Activated CD4-positive, alpha-beta T cell treated with anti-CD3 and anti-CD28 coated beads, Interleukin-2, amount 10 ng/mL, durations not matched to agents 7 days and 5 days (primary cell): ENCODE measurements at regions not wholly inside any gene's neighbourhood (a gene's known extent, or its start where the extent isn't known, plus 50 kb on each side); places are given as distances from the start of the nearest gene placed in this dataset.

Experiments used
- CTCF ChIA-PET: fragments of 350-600 bp; sonication (Branson Sonifier 250); formaldehyde crosslinking; loops from one replicate; lab custom pipeline; 2021; ENCODE audit warnings: antibody characterized with exemption; lab: Charles Lee
- POLR2A ChIA-PET: fragments of 350-600 bp; sonication (Branson Sonifier 250); formaldehyde crosslinking; loops from one replicate; lab custom pipeline; 2021; ENCODE audit warnings: antibody characterized with exemption; lab: Charles Lee
- DNase-seq: peaks from one replicate; pipeline ENCODE4 v3.0.0-alpha.2; 2020
- H3K27ac Mint-ChIP-seq: one replicate; pipeline ENCODE4 v1.8.0; 2021; ENCODE audit warnings: mild to moderate bottlenecking, moderate library complexity, mixed read lengths
- H3K27me3 Mint-ChIP-seq: one replicate; pipeline ENCODE4 v1.8.0; 2021; ENCODE audit warnings: mixed read lengths
- H3K36me3 Mint-ChIP-seq: one replicate; pipeline ENCODE4 v1.8.0; 2021; ENCODE audit warnings: low read depth, mixed read lengths
- H3K4me1 Mint-ChIP-seq: one replicate; pipeline ENCODE4 v1.8.0; 2021; ENCODE audit warnings: mixed read lengths
- H3K4me3 Mint-ChIP-seq: one replicate; pipeline ENCODE4 v1.8.0; 2021; ENCODE audit warnings: mild to moderate bottlenecking, moderate library complexity, mixed read lengths
- H3K9me3 Mint-ChIP-seq: one replicate; pipeline ENCODE4 v1.8.0; 2021; ENCODE audit warnings: mixed read lengths

DNA sequence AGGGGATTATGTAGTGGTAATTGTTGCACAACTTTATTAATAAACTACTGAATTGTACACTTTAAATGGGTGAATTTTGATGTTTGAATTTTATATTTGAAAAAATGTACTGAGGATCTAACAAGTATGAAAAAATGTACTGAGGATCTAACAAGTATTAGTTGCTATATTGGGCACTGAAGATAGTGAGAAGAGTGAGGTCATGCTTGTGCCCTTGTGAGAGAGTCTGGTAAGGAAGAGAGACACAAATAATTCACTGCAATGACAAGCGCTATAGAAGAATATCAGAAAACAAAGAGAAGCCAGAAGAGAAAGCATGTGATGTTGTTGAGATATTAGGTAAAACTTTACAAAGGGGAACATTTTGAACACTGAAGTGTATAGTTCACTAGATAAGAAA is 137.6 kb downstream of the DTWD1 start:
- ChIA-PET POLR2A (no interaction called here), CTCF (no interaction called here)
- Mint-ChIP-seq H3K4me1 (no peaks in the 10 kb centered on the region), H3K36me3 (no peaks in the 10 kb centered on the region), H3K9me3 (peaks cover 21% of the 10 kb centered on the region), H3K27ac (no peak overlapping the region), H3K27me3 (no peaks in the 10 kb centered on the region), H3K4me3 (no peak overlapping the region)
- no peak for DNase-seq

DNA sequence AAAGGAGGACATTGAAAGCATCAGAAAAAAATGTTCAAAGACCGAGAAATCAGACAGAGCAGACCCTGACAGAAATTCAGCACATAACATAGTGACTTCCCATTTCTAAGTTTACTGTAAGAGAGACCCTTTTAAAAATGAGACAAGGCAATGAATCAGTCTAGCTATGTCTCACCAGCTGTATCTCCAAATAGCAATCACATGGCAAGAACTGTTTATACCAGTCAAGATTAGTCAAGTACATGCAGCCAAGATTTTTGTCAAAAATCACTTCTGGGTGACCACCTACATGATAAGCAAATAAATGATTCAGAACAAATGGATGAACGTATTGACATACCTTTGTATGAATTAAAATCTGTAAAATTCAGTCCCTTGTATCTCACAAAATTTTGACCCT is 138.0 kb downstream of the DTWD1 start:
- no peaks in the 10 kb centered on the region for H3K27me3 Mint-ChIP-seq
- H3K4me1 Mint-ChIP-seq = no peaks in the 10 kb centered on the region
- no peak overlapping the region for H3K4me3 Mint-ChIP-seq
- ChIA-PET POLR2A (no interaction called here), CTCF (no interaction called here)
- H3K27ac Mint-ChIP-seq = no peak overlapping the region
- DNase-seq = no peak
- peaks cover 21% of the 10 kb centered on the region for H3K9me3 Mint-ChIP-seq
- no peaks in the 10 kb centered on the region for H3K36me3 Mint-ChIP-seq

GRCh38 chr15:49760749-49761148 is 139.9 kb downstream of the DTWD1 start:
- Mint-ChIP-seq H3K4me1 (no peaks in the 10 kb centered on the region), H3K27me3 (peaks cover 2% of the 10 kb centered on the region), H3K4me3 (no peak overlapping the region), H3K9me3 (peaks cover 24% of the 10 kb centered on the region), H3K27ac (no peak overlapping the region), H3K36me3 (no peaks in the 10 kb centered on the region)
- no peak for DNase-seq
- POLR2A ChIA-PET = no interaction called here
- CTCF ChIA-PET = no interaction called here

DNA sequence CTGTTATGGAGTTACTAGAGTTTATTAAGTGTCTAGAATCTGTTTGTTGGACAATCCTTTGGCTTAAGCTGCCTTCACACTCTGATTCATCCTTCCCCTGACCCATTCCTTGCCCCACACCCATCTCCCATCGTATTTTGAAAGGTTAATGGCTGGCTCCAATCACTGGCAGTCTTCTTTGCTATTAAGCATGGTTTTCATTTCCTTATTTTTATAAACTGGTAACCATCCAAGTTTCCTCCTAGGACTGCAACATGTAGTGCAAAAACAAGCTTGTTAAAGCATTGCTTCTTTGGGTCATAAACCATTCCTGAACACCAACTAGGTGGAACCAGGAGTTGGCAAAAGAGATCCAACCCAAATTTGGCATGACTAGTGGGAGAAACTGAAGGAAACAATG is 148.4 kb downstream of the DTWD1 start:
- peaks cover 5% of the 10 kb centered on the region for H3K27me3 Mint-ChIP-seq
- no peaks in the 10 kb centered on the region for H3K36me3 Mint-ChIP-seq
- no peak for DNase-seq
- H3K4me3 Mint-ChIP-seq = no peak overlapping the region
- ChIA-PET CTCF (no interaction called here), POLR2A (no interaction called here)
- H3K27ac Mint-ChIP-seq = no peak overlapping the region
- no peaks in the 10 kb centered on the region for H3K4me1 Mint-ChIP-seq
- peaks cover 3% of the 10 kb centered on the region for H3K9me3 Mint-ChIP-seq

GRCh38 chr15:49789436-49789835 is 168.6 kb downstream of the DTWD1 start:
- H3K27ac Mint-ChIP-seq = no peak overlapping the region
- ChIA-PET CTCF (no interaction called here), POLR2A (no interaction called here)
- H3K4me1 Mint-ChIP-seq = no peaks in the 10 kb centered on the region
- H3K36me3 Mint-ChIP-seq = no peaks in the 10 kb centered on the region
- H3K4me3 Mint-ChIP-seq = no peak overlapping the region
- peaks cover 2% of the 10 kb centered on the region for H3K27me3 Mint-ChIP-seq
- DNase-seq = no peak
- H3K9me3 Mint-ChIP-seq = peaks cover 4% of the 10 kb centered on the region

- ChIA-PET POLR2A (no interaction called here), CTCF (no interaction called here)
- Mint-ChIP-seq H3K36me3 (no peaks in the 10 kb centered on the region), H3K9me3 (peaks cover 4% of the 10 kb centered on the region), H3K27me3 (peaks cover under 1% of the 10 kb centered on the region), H3K4me3 (no peak overlapping the region), H3K27ac (no peak overlapping the region), H3K4me1 (no peaks in the 10 kb centered on the region)
- DNase-seq = no peak
Observed at GRCh38 chr15:49793943-49794342, 173.1 kb downstream of the DTWD1 start.

DNA sequence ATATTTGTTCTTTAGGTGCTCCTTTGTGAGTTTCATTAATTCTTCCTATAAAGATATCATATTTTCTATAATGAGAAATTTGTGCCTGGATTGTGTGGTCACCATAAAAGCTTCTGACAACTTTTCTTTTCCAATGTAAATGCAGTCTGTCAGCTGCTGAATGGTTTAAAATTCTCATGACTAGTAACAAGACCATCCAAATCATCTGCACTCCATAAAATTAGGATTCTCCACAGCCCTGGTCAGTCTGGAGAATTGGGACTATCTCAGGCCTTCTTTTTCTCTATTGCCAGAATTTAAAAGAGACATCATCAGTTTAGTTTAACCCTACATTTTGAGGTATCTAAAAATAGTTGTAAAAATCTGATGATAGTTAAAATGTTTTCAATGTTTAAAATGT is 180.9 kb downstream of the DTWD1 start:
- no peak for DNase-seq
- H3K4me1 Mint-ChIP-seq = no peaks in the 10 kb centered on the region
- peaks cover 2% of the 10 kb centered on the region for H3K36me3 Mint-ChIP-seq
- CTCF ChIA-PET = no interaction called here
- peaks cover 8% of the 10 kb centered on the region for H3K9me3 Mint-ChIP-seq
- POLR2A ChIA-PET = no interaction called here
- peaks cover 2% of the 10 kb centered on the region for H3K27me3 Mint-ChIP-seq
- H3K4me3 Mint-ChIP-seq = no peak overlapping the region
- no peak overlapping the region for H3K27ac Mint-ChIP-seq
